Astrocyte (in vitro differentiated cells and primary cell): ENCODE measurements at regions not wholly inside any gene's neighbourhood (a gene's known extent, or its start where the extent isn't known, plus 50 kb on each side); places are given as distances from the start of the nearest gene placed in this dataset.

Experiments
- DNase-seq: peaks from one replicate; pipeline ENCODE4 v3.0.0-alpha.2; 2010; ENCODE audit warnings: low read depth
- FAIRE-seq: peaks from 2 replicates; lab custom pipeline; 2011; peaks lifted over from hg19 to GRCh38; lab: Jason Lieb, UNC
- H2AFZ ChIP-seq: 2 replicates; pipeline ENCODE4 v1.6.0; 2012; ENCODE audit warnings: low read depth, low read length, inconsistent platforms
- H3K27ac ChIP-seq: 2 replicates; pipeline ENCODE4 v1.5.1; 2011; ENCODE audit warnings: low read depth, low read length, inconsistent platforms
- H3K27me3 ChIP-seq: 2 replicates; pipeline ENCODE4 v1.6.0; 2011; ENCODE audit warnings: low read length, inconsistent platforms; ENCODE audit not compliant: insufficient read depth
- H3K36me3 ChIP-seq: 2 replicates; pipeline ENCODE4 v1.5.1; 2011; ENCODE audit warnings: low read length, inconsistent platforms; ENCODE audit not compliant: insufficient read depth
- H3K4me1 ChIP-seq: 2 replicates; pipeline ENCODE4 v1.5.1; 2011; ENCODE audit warnings: low read length, inconsistent platforms; ENCODE audit not compliant: insufficient read depth
- H3K4me2 ChIP-seq: 2 replicates; pipeline ENCODE4 v1.6.0; 2012; ENCODE audit warnings: low read length, inconsistent platforms
- H3K4me3 ChIP-seq: 2 replicates; pipeline ENCODE4 v1.5.1; 2011; ENCODE audit warnings: low read depth, mild to moderate bottlenecking, low read length, inconsistent platforms; ENCODE audit not compliant: insufficient read depth
- H3K79me2 ChIP-seq: 2 replicates; pipeline ENCODE4 v1.6.0; 2012; ENCODE audit warnings: mild to moderate bottlenecking, low read length, inconsistent platforms; ENCODE audit not compliant: insufficient read depth
- H3K9ac ChIP-seq: 2 replicates; pipeline ENCODE4 v1.6.0; 2012; ENCODE audit warnings: mild to moderate bottlenecking, low read length, inconsistent platforms
- H3K9me3 ChIP-seq: 2 replicates; pipeline ENCODE4 v1.5.1; 2012; ENCODE audit warnings: low read depth, mild to moderate bottlenecking, low read length, inconsistent platforms; ENCODE audit not compliant: insufficient read depth
- H4K20me1 ChIP-seq: 2 replicates; pipeline ENCODE4 v1.6.0; 2012; ENCODE audit warnings: low read length, inconsistent platforms; ENCODE audit not compliant: insufficient read depth
- H3K27ac Mint-ChIP-seq: one replicate; pipeline ENCODE4 v1.8.0; 2021; ENCODE audit warnings: mild to moderate bottlenecking, mixed read lengths; ENCODE audit not compliant: unreplicated experiment
- H3K27me3 Mint-ChIP-seq: one replicate; pipeline ENCODE4 v1.8.0; 2021; ENCODE audit warnings: low read depth, mixed read lengths; ENCODE audit not compliant: unreplicated experiment
- H3K36me3 Mint-ChIP-seq: one replicate; pipeline ENCODE4 v1.8.0; 2021; ENCODE audit warnings: low read depth, mixed read lengths; ENCODE audit not compliant: unreplicated experiment
- H3K4me1 Mint-ChIP-seq: one replicate; pipeline ENCODE4 v1.8.0; 2021; ENCODE audit warnings: low read depth, mixed read lengths; ENCODE audit not compliant: unreplicated experiment
- H3K4me3 Mint-ChIP-seq: one replicate; pipeline ENCODE4 v1.8.0; 2021; ENCODE audit warnings: mild to moderate bottlenecking, moderate library complexity, mixed read lengths; ENCODE audit not compliant: unreplicated experiment
- H3K9me3 Mint-ChIP-seq: one replicate; pipeline ENCODE4 v1.8.0; 2021; ENCODE audit warnings: mild to moderate bottlenecking, mixed read lengths; ENCODE audit not compliant: unreplicated experiment
- EZH2 ChIP-seq: IDR thresholded peaks from 2 replicates; pipeline ENCODE4 v1.6.1; 2012; ENCODE audit warnings: mild to moderate bottlenecking, low read length, inconsistent platforms; ENCODE audit not compliant: insufficient read depth
- TF ChIP-seq, protein P1 (sequence below): IDR thresholded peaks from 2 replicates; pipeline ENCODE4 v1.5.1; 2011; ENCODE audit warnings: low read depth, mild to moderate bottlenecking, inconsistent platforms, low read length, moderate library complexity; ENCODE audit not compliant: insufficient read depth

DNA sequence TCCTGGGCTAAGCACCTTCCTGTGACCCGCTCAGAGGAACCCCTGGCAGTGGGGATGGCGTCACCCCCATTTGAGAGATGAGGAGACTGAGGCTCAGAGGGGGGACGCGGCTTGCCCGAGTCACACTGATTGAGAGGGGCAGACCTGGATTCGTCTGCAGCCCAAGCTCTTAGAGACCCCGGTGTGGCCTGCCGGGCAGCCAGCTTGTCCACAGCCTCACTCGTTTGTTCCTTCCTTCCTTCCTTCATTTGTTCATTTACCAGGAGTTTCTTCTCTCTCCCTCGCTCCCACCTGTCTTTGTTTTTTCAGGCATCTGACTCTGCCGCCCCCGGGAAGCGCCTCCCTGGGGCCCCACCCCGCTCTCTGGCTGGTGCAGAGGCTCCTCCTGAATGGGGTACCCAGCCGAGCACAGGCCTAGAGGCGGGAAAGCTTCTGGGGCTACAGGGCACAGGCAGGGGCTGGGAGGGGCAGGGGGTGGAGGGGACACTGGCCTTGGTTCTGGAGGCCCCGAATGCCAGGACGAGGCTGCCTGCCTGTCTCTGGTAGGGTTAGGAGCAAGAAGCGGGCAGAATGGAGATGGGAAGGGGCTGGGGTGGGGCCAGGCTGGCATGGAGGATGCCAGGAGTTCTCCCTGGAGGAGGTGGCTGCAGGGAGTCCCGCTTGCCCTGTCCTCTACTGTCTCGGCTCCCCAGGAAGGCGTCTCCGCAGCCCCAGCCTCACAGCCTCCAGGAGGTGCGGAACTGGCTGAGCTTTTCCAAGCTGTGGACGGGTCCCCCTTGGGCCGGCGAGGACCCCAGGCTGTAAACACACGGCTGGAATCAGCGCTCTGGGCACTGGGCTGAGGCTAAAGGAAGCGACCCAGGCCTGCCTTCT is 91.6 kb downstream of the UNCX start:
- DNase-seq: no peak
- TF ChIP-seq, protein P1, sequence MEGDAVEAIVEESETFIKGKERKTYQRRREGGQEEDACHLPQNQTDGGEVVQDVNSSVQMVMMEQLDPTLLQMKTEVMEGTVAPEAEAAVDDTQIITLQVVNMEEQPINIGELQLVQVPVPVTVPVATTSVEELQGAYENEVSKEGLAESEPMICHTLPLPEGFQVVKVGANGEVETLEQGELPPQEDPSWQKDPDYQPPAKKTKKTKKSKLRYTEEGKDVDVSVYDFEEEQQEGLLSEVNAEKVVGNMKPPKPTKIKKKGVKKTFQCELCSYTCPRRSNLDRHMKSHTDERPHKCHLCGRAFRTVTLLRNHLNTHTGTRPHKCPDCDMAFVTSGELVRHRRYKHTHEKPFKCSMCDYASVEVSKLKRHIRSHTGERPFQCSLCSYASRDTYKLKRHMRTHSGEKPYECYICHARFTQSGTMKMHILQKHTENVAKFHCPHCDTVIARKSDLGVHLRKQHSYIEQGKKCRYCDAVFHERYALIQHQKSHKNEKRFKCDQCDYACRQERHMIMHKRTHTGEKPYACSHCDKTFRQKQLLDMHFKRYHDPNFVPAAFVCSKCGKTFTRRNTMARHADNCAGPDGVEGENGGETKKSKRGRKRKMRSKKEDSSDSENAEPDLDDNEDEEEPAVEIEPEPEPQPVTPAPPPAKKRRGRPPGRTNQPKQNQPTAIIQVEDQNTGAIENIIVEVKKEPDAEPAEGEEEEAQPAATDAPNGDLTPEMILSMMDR: no peak
- no peak for TF ChIP-seq EZH2
- FAIRE-seq: no peak
- Mint-ChIP-seq H3K27ac (no peak overlapping the region), H3K27me3 (peaks cover 16% of the 10 kb centered on the region), H3K9me3 (no peaks in the 10 kb centered on the region), H3K4me1 (no peaks in the 10 kb centered on the region), H3K4me3 (no peak overlapping the region), H3K36me3 (no peaks in the 10 kb centered on the region)
- Histone ChIP-seq H3K79me2 (no peaks in the 10 kb centered on the region), H3K27me3 (peaks cover 5% of the 10 kb centered on the region), H3K4me1 (no peaks in the 10 kb centered on the region), H3K4me2 (no peak overlapping the region), H2AFZ (no peak overlapping the region), H3K27ac (no peak overlapping the region), H3K9ac (no peak overlapping the region), H3K4me3 (no peak overlapping the region), H3K36me3 (no peaks in the 10 kb centered on the region), H3K9me3 (no peaks in the 10 kb centered on the region), H4K20me1 (no peaks in the 10 kb centered on the region)

DNA sequence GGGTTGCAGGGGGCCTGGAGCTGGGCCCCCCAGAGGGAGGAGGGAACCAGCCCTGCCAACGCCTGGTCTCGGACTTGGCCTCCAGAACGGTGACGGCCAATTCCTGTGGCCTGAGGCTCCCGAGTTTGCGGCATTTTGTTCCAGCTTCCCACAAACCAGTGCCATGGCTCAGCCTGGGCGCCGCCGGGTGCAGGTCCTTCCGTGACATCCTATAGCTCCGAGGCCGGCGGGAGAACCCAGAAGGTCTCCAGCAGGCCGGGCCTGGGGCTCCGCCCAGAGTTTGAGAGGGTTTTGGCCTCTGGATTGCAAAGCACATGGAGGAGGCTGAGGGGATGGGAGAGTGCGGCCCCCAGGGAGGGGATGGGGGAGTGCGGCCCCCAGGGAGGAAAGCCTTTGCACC is 92.6 kb downstream of the UNCX start:
- no peaks in the 10 kb centered on the region for H3K4me1 ChIP-seq
- H3K4me3 ChIP-seq: no peak overlapping the region
- Mint-ChIP-seq H3K9me3 (no peaks in the 10 kb centered on the region), H3K27ac (no peak overlapping the region), H3K27me3 (peaks cover 21% of the 10 kb centered on the region), H3K36me3 (no peaks in the 10 kb centered on the region), H3K4me3 (no peak overlapping the region), H3K4me1 (no peaks in the 10 kb centered on the region)
- no peak overlapping the region for H3K27ac ChIP-seq
- no peak overlapping the region for H3K4me2 ChIP-seq
- H4K20me1 ChIP-seq: no peaks in the 10 kb centered on the region
- FAIRE-seq: no peak
- H3K27me3 ChIP-seq: peaks cover 5% of the 10 kb centered on the region
- H3K9me3 ChIP-seq: no peaks in the 10 kb centered on the region
- H3K36me3 ChIP-seq: no peaks in the 10 kb centered on the region
- H3K9ac ChIP-seq: no peak overlapping the region
- no peak for DNase-seq
- H2AFZ ChIP-seq: no peak overlapping the region
- H3K79me2 ChIP-seq: no peaks in the 10 kb centered on the region
- TF ChIP-seq, protein P1: no peak
- TF ChIP-seq EZH2: no peak
